ENCODE measurements at regions not wholly inside any gene's neighbourhood (a gene's known extent, or its start where the extent isn't known, plus 50 kb on each side); places are given as distances from the start of the nearest gene placed in this dataset.
"Not testable (repeated sequence)": the region's sequence is repeated elsewhere in the genome, so short reads cannot be mapped to it uniquely, and the experiment has no call there.

DNA sequence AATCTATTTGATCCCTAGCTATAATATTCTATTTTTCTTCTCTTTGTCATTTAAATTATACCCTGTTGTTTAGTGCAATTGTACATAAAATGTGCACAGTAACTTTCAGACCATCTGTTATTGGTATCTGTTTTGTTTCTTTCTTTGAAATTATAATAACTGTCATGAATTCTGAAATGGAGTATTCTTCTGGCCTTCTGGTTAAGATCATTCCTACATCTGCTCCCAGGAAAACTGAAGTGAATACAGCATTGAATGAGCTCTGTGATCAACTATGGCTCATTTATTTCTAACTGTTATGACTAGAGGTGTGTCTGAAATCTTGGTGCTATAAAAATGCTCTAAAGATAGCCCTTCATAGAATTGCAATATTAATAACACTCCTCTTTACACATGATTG is 788.4 kb upstream of the TMEFF2 start:
- no peak for DNase-seq

DNA sequence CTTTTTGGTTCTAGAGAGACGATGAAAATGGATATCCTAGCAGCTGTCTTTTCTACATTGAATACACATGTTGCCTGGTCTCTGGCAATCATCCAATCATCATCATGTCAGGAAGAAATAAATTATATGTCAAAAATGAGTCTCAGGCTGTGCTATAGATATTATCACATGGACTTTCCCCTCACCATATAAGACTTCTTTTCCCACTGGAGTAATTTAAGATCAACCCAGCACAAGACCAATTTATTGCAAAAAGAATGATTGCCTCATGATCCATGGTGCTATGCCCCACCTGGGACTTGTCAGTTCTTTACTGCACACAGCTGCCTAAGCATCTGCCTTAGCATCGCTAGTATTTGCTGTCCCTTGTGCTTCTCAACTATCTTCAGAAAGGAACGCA is 783.7 kb upstream of the TMEFF2 start:
- DNase-seq = peak; percentile 31

DNA sequence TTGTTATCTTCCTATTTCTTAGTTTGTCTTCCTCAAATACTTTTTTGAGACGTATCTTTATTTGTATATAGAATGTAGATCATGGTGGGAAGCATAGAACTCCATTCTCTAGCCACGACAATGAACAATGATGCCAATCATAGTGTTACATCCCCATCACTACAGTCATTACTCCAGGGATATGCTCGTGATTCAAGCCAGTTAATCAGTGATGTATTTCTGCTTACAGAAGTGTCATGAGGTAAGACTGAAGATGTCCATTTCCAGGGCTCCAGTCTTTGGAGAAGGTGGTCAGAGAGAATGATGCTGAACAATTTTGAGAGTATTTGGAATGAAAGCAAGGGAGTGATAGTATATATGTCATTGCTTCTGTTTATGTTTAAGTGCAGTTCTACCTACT is 777.2 kb upstream of the TMEFF2 start:
- no peak for DNase-seq

DNA sequence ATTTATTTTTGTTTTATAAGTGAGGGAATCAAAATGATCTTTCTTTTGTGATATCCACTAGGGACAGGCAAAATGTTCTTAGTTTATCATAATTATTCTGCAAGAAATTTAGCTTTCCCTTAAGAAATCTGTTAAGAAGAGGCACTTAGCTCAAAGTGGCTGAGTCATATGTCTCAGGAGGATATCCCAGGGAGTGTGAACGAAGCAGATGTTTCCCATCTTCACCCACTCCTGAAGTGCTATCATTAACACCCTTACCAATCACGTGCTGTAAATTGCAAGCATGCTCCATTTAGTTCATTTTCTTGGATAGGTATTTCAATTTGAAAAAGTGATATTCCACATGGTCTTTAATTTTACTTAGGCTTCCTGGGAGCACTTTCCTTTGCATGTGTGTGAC is 774.3 kb upstream of the TMEFF2 start:
- no peak for DNase-seq

DNA sequence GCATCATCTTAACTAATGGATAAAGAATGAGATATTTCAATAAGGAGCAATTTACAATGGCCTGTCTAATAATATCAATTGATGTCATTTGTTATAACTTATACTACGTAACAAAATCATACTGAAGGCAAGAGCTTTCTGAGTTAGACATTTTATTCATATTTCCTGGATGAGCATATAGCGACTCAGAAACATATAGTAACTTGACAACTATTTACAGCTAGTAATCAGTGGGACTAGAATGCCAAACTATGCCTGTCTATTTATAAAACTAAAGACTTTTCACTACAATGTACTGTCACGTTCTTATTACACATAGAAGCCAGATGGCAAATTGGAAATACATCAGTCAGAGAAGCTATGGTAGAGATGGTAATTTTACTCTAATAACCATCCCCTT is 766.2 kb upstream of the TMEFF2 start:
- DNase-seq = no peak

DNA sequence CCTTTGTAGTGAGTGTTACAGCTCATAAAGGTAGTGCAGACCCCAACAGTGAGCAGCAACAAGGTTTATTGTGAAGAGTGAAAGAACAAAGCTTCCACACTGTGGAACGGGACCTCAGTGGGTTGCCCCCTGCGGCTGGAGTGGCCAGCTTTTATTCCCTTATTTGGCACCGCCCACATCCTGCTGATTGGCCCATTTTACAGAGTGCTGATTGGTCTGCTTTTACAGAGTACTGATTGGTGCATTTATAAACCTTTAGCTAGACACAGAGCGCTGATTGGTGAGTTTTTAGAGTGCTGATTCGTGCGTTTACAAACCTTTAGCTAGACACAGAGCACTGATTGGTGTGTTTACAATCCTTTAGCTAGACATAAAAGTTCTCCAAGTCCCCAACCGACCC is 763.9 kb upstream of the TMEFF2 start:
- DNase-seq = not testable (repeated sequence)

DNA sequence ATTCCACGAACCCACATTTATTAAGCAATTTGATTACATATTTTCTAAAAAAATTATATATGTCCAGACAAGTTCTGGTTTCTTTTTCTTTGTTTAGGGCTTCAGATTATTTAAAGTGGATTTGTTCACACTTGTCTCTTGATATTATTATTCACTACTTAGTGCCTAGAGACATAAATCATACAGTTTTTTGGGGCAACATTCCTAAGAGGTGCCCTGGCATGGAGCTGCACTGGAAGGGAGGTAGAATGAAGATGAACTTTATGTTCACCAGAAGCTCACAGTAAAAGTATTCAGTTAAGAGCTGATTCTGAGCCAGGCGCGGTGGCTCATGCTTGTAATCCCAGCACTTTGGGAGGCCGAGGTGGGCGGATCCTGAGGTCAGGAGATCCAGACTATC is 762.7 kb upstream of the TMEFF2 start:
- no peak for DNase-seq

DNA sequence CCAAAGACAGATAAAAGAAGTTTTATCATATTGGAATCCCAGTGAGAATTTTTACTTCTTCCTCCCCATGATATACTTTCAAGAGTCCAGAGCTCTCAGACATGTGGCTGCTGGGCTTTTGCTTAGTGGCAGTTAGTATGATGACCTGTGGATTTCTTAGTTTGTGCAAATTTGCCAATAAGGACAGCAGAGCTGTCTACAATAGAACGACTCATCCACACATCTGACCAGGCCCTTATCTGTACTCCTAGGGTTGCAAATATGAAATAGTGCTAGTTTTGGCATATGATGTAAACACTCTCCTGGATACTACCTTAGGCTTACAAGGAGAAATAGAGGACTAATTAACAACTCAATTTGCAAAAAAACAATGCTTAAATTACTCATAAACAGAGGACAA is 758.4 kb upstream of the TMEFF2 start:
- DNase-seq = no peak

DNA sequence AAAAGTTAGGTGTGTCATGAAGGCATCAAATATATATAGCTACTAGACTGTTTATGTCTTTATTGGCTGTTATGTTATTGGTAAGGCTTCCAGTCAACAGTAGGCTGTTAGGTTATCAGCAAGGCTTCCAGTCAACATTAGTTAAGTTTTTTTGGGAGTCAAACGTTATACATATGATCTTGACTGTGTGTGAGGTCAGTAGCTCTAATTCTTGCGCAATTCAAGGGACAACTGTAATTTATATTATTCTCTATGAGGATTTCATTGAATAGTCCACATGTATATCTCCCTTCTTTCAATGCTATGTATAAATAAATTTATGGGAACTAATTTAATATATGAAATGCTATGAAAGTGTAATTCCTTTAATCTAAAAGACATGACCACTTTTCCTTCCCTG is 757.5 kb upstream of the TMEFF2 start:
- no peak for DNase-seq

DNA sequence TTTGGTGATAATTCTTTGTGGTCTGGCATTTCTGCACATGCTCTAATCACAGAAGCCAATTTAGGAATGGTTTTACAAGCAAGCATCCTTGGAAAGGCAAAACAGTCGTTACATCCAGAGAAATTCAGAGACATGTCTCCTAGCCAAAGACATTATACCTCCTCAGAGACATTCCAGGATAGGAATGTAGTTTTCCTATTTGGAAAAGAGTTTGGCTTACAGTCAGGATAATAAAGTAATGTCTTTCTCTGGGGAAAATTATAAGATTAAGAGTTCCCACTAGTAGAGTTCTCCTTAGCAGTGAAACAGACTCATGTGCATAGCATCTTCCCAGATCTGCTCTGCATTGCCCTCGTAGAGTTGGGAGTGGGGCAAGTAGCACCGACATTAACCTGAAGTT is 753.6 kb upstream of the TMEFF2 start:
- no peak for DNase-seq

DNA sequence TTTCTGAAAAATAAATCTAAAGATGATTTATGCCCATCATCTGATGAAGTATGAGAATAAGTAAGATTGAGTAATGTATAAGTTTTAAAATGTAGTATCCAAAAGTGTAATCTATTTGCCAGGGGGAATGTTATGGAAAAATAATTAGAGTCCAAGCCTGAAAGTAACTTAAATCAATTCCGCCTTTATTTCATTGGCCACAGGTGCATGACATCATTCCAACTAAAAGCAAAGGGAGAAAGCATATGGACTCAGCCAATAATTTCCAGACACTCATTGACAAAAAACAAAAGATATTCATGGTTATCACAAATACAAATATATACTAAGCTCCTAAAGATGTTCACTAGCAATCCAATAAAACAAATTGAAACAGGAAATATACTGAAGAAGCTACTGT is 752.6 kb upstream of the TMEFF2 start:
- DNase-seq = no peak

DNA sequence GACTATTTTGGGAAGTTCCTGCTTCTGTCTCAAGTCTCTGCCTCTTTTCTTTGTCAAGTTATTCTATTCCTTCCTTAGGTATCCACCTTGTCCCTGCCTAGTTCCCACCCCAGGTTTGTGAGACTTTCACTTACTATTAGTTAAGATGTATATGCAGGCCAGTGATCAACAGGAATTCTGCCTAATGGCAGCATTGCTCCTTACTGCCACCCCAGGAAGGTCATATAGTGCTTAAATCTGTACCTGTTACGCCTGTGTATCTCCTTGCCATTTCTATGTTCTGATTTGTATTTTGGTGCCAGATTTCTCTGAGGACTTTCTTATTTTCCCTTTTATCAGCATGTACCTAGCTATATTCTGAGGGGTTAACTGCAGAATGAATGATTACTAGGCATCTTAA is 746.0 kb upstream of the TMEFF2 start:
- DNase-seq = no peak

DNA sequence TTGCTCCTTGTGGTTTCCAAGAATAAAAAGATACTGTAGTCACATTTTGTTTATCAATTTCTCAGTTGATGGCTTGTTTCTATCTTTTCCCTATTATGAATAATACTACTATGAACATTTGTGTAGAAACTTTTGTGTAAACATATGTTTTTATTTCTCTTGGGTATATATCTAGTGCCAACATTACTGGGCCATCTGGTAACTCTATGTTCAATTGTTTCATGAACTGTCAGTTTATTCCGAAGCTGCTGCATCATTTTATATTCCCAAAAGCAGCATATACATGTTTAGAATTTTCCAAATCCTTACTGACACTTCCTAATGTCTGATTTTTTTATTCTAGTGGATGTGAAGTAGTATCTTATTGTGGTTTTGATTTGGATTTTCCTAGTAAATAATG is 737.6 kb upstream of the TMEFF2 start:
- DNase-seq = no peak

DNA sequence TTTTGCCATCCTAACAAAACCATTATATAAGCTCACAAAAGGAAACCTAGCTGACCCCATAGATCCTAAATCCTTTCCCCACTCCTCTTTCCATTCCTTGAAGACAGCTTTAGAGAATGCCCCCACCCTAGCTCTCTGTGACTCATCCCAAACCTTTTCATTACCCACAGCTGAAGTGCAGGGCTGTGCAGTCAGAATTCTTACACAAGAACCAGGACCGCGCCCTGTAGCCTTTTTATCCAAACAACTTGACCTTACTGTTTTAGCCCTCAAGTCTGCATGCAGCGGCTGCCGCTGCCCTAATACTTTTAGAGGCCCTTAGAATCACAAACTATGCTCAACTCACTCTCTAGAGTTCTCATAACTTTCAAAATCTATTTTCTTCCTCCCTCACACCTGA is 726.9 kb upstream of the TMEFF2 start:
- DNase-seq = not testable (repeated sequence)

DNA sequence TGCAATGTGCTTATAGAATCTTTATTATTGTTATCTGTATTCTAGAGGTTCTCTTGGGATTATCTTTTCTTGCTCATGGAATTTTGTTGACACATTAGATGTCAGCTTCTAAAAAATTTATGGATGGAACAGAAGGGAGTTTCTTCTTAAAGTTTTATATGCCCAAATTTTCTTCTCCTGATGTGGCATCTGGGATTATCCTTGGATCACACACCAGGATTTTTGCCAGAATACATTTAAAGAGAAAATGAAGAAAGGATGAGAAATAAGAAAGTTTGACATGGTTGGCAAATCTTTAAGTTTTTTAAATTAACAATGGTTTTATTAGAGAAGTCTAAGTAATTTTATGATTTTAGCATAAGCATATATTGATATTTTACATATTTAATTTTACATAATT is 706.7 kb upstream of the TMEFF2 start:
- DNase-seq = no peak

DNA sequence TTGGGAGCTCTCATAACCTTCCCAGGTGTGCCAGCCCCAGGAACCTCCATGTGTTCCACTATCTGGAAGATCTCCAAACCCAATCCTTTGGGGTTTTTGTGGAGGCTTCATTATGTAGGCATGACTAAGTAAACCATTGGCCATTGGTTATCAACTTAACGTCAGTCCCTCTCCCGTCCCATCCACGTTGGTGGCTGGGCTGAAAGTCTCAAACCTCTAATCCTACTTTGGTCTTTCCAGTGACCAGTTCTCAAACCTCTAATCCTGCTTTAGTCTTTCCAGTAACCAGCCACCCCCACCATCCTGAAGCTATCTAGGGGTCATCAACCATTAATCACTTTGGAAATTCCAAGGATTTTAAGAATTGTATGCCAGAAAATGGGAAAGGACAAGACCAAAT is 704.7 kb upstream of the TMEFF2 start:
- DNase-seq = no peak

DNA sequence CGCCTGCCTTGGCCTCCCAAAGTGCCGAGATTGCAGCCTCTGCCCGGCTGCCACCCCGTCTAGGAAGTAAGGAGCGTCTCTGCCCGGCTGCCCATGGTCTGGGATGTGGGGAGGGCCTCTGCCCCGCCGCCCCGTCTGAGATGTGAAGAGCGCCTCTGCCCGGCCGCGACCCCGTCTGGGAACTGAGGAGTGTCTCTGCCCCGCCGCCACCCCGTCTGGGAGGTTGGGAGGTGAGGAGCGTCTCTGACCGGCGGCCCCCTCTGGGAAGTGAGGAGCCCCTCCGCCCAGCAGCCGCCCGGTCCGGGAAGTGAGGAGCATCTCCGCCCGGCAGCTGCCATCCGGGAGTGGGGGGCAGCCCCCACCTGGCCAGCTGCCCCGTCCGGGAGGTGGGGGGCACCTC is 699.2 kb upstream of the TMEFF2 start:
- not testable (repeated sequence) for DNase-seq

DNA sequence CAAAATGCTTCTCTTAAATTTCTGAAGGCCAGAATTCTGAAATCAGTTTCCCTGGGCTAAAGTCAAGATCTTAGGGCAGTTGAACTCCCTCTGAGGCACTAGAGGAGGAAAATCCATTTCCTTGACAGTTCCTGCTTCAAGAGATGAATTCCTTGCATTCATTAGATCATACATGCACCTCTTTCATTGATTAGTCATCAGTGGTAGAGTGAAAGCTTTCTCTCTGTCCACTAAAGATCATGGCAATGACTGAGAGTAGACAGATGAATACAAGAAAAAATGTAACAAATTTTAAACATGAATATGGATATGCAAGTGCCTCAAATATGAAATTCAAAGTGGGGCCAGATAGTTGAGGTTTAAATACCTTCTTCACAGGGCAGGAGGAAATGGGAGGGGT is 693.4 kb upstream of the TMEFF2 start:
- no peak for DNase-seq

DNA sequence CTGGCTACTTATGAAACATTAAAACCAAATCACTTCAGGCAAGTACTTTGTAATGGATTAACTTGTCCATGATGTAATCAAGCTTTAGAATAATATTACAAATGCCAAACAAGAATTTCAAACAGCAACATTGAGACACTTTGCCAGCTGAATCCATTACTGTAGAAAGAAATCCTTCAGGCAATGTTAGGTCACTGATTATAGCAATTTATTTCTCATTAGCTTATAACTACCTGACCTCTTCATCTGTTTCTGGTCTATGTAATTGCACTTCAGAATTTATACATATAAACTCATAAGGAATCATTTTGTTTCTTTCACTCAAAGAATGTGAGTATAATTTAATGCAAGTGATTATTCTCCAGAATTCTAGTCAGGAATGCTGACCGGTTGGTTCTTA is 692.6 kb upstream of the TMEFF2 start:
- no peak for DNase-seq

DNA sequence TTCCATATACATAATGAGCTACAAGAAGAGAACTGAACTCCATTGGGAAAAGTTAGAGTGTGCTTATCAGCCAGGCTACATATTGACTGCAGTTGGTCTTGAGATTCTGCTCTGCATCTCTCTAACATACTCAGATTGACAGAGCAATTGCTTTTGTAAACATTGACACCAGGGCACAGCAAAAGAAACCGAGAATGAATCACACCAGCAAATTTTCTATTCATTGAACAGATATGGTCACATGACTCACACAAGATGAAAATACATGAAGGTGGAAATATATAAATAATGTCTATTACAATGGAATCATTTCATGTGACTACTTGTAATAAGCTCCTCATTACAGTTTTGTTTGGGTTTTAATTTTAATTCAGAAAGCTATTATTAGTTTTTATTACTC is 691.9 kb upstream of the TMEFF2 start:
- DNase-seq = no peak

DNA sequence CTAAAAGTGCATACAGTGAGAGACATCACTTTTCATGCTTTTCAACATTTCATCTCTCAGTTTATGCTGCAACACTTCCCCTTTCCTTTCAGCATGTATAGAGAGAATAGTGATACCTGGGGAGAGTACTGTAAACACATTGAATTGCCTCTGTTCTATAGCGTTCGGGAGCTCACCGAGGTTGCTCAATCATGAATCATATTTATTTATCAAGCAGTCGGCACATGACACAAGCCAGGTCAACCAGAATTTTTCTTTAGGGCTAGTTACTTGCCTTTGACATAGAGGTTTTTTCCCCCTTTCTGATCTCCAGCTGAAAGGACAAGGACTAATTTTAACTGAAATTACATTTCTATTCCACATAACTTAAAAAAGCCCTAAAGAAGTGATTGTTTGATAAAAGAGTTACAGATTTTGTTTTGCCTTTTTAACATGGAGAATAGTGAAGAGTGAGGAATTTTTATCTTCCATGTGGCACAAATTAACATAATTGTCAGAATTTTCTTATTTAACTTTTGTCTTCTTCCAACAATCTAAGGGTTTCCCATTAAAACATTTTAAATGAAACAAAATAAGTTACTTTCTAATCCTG is 690.9 kb upstream of the TMEFF2 start:
- peak; percentile 22 for DNase-seq

DNA sequence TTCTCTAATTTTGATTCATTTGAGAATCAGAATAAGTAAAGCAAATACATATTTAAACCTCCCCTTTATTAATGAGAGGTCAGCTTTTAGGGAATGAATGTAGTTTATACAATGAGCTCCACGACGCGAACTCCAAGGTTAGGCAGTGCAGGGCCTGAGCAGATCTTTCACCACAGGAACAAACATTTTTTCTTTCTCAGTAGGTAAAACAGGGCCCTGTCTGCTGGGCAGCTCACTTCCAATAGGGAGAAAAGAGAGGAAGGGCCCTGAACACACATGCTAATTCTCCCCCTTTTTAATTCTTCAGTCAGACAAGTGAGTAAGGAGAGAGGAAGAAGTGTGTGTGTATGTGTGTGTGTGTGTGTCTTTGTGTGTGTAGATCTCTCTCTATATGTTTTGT is 682.4 kb upstream of the TMEFF2 start:
- no peak for DNase-seq

DNA sequence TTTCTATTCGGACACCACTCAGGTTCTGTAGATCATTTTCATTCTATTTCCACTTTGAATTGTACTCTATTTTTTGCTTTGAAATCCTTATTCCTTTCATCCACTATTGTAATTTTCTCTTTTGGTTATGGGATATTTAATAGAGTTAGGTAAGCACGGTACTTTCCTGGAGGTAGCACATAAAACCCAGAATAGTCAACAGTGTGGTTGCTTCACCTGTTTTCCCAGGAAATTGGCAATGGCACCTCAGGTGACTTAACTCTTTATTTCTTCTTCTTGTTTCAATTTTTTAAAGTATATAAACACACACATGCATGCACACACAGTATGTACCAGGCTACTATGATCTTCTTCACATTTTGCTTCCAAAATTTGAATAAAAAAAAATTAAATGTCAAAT is 682.0 kb upstream of the TMEFF2 start:
- no peak for DNase-seq

DNA sequence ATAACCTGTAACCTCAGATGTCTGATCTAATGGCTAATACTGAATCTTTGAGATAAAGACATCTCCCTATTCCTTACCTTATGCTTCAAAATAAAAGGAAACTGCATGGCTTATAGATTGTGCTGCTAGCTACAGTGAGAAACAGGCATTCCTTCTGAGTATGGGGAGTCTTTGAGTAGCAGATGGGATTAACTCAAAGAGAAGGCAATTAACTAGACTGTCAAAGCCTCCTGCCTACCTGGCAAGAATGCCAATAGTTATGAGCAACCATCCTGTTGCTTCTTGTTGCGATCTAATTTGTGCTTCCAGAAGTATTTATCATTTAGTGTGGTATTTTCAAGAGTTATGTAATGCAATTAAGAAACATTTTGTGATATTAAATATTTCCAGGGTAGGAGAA is 660.0 kb upstream of the TMEFF2 start:
- no peak for DNase-seq

DNA sequence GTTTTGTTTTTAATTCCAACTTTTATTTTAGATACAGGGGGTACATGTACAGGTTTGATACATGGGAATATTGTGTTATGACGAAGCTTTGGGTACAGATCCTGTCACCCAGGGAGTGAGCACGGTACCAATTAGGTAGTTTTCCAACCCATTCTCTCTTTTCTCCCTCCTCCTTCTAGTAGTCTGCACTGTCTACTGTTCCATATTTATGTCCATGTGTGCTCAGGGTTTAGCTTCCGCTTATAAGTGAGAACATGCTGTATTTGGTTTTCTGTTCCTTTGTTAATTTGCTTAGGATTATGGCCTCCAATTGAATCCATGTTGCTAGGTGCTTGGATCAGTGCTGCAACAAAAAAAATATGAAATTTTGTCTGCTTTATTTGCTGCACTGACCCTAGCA is 659.3 kb upstream of the TMEFF2 start:
- DNase-seq = no peak

DNA sequence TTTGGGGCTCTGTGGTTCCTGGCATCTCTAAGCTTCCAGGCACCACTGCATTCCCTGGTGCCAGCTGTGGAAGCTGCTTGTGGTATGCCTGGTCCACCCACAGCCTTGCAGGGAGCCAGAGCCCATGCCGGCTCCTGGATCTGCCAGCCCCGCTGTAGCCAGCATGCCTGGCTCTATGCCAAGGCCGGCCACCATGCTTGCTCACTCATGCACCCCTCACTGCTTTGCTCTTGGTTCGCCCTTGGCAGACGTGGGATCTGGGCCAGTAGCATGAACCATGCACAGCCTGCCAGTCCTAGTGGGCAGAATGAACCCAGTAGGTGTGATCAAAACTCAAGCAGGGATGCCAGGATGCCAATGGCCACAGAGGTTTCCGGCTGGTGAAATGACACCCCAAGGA is 634.2 kb upstream of the TMEFF2 start:
- DNase-seq = no peak
